GM12878 (cell line): ENCODE measurements at regions not wholly inside any gene's neighbourhood (a gene's known extent, or its start where the extent isn't known, plus 50 kb on each side); places are given as distances from the start of the nearest gene placed in this dataset.

Source experiments
- CTCF ChIP-seq, 3 experiments: IDR thresholded peaks in 2 of 3; conservative IDR thresholded peaks in 1 of 3; 2 replicates each; pipeline ENCODE4 v1.5.1; 2011; ENCODE audit warnings: low read depth in 3 of 3, low read length in 3 of 3, mild to moderate bottlenecking in 3 of 3, control low read depth in 2 of 3, moderate library complexity in 2 of 3, inconsistent platforms in 1 of 3, mixed read lengths in 1 of 3; ENCODE audit not compliant: control insufficient read depth in 2 of 3, insufficient read depth in 1 of 3; ENCODE audit errors: extremely low read depth in 1 of 3
- ETV6 ChIP-seq, 2 experiments: fragments of 450-650 bp in 1 of 2; IDR thresholded peaks in 1 of 2; conservative IDR thresholded peaks in 1 of 2; 2 replicates each; pipeline ENCODE4 v1.6.1; 2014; ENCODE audit warnings: antibody characterized with exemption in 1 of 2, borderline replicate concordance in 1 of 2, low read depth in 1 of 2, mild to moderate bottlenecking in 1 of 2, moderate library complexity in 1 of 2
- GATAD2B ChIP-seq: fragments of 450-650 bp; conservative IDR thresholded peaks from 2 replicates; pipeline ENCODE4 v1.6.1; 2017; ENCODE audit warnings: low read depth, mild to moderate bottlenecking, moderate library complexity
- HDAC6 ChIP-seq: fragments of 200-600 bp; sonication (generic); IDR thresholded peaks from one replicate; pipeline ENCODE4 v1.8.0; 2017; ENCODE audit warnings: antibody characterized with exemption; ENCODE audit not compliant: unreplicated experiment
- RAD21 ChIP-seq: IDR thresholded peaks from 2 replicates; pipeline ENCODE4 v1.6.1; 2011; ENCODE audit warnings: mild to moderate bottlenecking, low read depth, low read length, moderate library complexity; ENCODE audit not compliant: insufficient read depth
- YY1 ChIP-seq: IDR thresholded peaks from 2 replicates; pipeline ENCODE4 v1.6.1; 2011; ENCODE audit warnings: low read depth, mild to moderate bottlenecking, low read length
- ZZZ3 ChIP-seq: IDR thresholded peaks from 2 replicates; pipeline ENCODE4 v1.6.1; 2011; ENCODE audit warnings: low read depth; ENCODE audit not compliant: control insufficient read depth, insufficient read length

DNA sequence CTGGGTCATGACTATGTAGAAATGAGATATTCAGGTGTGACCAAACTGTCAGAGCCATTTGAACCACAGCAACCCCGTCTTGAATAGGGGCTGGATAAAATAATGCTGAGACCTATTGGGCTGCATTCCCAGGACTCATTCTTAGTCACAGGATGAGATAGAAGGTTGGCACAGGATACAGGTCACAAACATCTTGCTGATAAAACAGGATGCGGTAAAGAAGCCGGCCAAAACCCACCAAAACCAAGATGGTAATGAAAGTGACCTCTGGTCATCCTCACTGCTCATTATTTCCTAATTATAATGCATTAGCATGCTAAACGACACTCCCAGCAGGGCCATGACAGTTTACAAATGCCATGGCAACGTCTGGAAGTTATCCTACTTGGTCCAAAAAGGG is 545.5 kb downstream of the TMEM114 start:
- TF ChIP-seq RAD21 = no peak
- no peak for TF ChIP-seq CTCF (IDR thresholded peaks at IDR 0.05 in 2 of 3, conservative IDR thresholded peaks at IDR 0.05 in 1 of 3; ENCODE audit: control insufficient read depth in 2 of 3, extremely low read depth in 1 of 3, insufficient read depth in 1 of 3, low read depth in 3 of 3, low read length in 3 of 3)
- no peak for TF ChIP-seq GATAD2B
- no peak for TF ChIP-seq ZZZ3
- TF ChIP-seq HDAC6 = no peak
- no peak for TF ChIP-seq ETV6 (conservative IDR thresholded peaks at IDR 0.05 in 1 of 2, IDR thresholded peaks at IDR 0.05 in 1 of 2; ENCODE audit: borderline replicate concordance in 1 of 2, low read depth in 1 of 2)
- TF ChIP-seq YY1 = no peak
